GM18873 (cell line): ENCODE measurements at regions not wholly inside any gene's neighbourhood (a gene's known extent, or its start where the extent isn't known, plus 50 kb on each side); places are given as distances from the start of the nearest gene placed in this dataset.

Source experiments
- ATAC-seq: cut with Tn5 transposase; IDR thresholded peaks from one replicate; pipeline ENCODE4 v1.9.1; 2021; ENCODE audit warnings: mild to moderate bottlenecking, moderate library complexity, moderate number of reproducible peaks; ENCODE audit not compliant: unreplicated experiment, low FRiP score

DNA sequence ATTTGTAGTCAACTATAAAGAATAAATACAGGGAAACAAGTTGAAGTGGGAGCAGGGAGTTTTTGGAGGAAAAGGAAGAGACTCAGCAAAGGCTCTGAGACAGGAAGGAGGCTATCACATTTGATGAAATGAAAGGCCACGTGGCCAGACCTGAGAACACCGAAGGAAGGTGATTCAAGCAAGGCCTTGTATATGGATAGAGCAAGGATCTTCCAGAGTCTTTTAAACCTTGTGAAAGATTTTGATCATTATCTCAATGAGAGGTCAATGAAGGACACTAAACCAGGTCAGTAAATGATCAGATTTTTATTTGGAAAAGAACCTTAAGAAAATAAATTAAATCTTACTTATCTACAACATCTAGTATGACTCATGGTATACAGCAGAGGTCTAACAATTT is 523.5 kb downstream of the SLC16A7 start:
- ATAC-seq: no peak

DNA sequence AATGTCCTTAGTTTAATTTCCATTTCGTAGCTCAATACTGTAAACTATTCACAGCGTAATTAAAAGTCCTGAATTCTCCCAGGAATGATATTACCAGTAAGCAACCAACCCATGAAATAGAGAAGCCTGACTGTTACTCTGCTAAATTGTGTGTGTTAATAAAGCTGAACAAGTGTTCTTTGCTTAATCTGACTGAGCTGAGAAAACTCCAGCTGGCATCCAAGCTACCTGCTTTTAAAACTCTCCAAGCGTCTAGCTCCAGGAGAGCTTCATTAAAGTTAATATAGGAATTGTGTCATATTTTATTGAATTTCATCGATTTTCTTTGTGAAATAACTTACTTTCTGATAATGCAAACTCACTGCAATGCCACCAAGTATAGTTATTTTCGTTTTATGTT is 524.4 kb downstream of the SLC16A7 start:
- ATAC-seq: no peak

- ATAC-seq: no peak
Measured at GRCh38 chr12:60123557-60123956, 527.7 kb downstream of the SLC16A7 start.

DNA sequence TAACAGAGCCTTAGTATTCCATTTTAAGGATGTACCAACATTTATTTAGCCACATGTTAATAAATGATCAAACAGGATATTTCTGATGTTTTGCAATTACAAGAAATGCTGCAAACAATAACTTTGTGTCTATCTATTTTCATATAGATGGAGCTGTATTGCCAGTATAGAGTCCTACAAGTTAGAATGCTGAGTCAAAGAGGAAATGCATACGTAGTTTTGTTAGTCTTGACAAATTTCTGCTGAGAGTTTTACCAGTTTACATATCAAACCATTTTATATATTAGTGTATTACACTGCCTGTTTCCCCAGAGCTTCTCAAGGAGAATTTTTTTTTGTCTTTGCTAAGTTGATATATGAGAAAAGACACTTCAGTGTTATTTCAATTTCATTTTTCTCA is 541.7 kb downstream of the SLC16A7 start:
- no peak for ATAC-seq

- no peak for ATAC-seq
Measured at GRCh38 chr12:60138526-60138925, 542.7 kb downstream of the SLC16A7 start.

DNA sequence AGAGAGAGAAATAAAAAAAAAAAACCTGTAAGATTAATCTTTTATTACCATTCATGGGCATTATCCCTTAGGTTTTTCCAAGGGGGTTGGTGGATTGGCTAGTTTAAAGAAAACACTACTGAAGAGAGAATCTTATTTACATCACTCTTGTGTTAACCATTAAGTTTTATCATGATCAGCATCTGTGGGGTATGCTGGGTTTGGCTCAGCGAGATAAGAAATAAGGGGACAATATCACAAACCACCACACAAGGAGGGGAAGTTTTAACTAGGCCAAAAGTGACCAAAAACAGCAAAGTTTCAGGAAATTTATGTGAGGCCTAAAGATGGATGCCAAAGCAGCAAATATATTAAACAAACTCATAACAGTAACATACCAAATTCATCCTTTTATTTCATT is 548.6 kb downstream of the SLC16A7 start:
- no peak for ATAC-seq

DNA sequence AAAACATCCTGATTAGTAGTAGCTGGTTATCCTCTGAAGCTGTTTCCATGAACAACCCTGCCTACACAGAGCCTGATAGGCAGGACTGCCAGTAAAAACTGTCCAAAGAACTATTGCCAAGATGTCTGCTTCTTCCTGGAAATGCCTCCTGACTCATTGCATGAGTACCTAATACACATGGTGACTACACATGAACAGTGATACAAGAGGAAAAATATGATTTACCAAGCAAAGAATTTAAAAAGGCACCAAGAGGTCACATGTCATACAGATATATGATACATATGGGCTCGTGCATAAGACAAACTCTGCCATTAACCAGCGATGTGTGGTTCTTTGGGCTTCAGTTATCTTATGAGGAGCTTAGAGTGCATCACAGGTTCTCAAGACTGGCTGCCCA is 552.3 kb downstream of the SLC16A7 start:
- ATAC-seq: no peak

DNA sequence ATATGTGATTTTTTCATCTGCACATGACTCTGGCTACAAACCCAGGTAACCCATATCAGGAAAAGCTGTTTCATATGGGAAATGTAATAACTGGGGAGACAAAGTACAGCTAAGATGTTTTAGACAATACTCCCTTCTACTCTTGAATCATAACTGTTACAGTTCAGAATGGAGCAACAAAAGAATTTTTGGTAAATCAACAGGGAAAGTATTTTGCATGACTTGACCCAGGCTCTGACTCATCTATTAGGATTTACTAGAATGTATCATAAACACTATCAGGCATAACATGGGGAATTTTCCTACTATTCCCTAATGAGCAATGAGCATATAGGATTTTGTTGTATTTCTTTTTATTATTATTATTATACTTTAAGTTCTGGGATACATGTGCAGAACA is 553.0 kb downstream of the SLC16A7 start:
- no peak for ATAC-seq

DNA sequence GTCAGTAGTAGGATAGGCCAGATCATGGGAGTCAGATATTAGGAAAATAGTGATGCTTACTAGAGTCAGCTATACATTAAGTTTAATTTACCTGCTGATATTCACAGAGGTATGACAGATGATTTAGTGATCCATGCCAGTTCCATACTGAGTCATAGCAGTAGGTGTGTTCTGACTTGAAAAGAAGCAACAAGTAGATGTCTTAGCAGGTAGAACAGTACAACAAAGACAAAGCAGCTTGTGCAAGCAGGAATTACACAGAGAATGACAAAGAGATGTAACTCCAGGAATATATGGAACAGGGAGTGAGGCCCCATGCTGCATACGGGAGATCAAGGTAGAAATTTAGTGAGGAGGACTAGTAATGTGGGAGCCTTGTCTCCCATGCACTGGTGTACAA is 556.9 kb downstream of the SLC16A7 start:
- ATAC-seq: no peak

- no peak for ATAC-seq
Measured at GRCh38 chr12:60159761-60160160, 563.9 kb downstream of the SLC16A7 start.

DNA sequence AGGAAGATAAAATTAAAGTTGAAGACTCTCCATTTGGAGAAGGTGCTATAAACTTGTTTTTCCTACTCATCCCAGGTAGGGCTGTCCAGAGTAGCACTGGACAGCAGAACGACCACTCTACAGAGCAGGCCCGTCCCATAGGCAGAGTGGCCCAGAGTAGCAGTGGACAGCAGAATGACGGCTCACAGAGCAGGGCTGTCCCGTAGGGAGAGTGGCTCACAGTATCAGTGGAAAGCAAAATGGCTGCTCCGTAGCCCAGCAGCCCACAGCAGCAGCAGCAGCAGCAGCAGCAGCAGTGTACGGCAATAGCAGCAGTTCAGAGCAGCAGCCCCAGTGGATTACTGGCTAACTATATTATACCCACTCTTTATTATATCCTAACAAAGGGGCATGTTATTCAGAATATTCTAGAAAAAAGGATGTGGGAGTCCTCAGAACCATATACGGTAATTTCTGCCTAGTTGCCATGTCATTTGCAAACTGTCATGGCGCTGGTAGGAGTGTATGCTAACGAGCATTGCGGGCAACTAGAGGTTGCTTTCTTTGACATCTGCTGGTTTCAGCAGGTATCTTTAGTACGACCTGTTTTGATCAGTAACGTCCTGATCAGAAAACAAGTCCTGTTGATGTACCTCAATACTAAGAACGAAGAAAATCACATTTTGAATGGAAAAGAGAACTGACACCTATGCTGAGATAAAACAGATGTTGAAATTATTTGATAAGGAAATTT is 567.3 kb downstream of the SLC16A7 start:
- no peak for ATAC-seq

DNA sequence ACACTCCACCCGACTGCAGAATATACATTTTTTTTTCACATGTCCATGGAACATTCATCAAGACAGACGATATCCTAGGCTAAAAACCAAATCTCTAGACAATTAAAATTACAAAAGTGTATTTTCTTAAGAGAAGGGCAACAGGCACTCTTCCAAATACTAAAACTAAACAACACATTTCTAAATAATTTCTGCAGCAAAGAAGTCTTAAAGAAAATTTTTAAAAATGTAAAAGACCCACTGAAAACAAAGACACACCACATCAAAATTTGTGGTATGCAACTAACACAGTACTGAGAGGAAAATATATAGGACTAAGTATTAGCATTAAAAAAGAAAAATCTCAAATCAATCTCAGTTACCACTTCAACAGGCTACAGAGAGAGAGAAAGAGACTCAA is 570.0 kb downstream of the SLC16A7 start:
- ATAC-seq: no peak

- no peak for ATAC-seq
Measured at GRCh38 chr12:60168441-60168840, 572.6 kb downstream of the SLC16A7 start.

- no peak for ATAC-seq
Measured at GRCh38 chr12:60169904-60170303, 574.1 kb downstream of the SLC16A7 start.

- no peak for ATAC-seq
Measured at GRCh38 chr12:60172266-60173211, 576.7 kb downstream of the SLC16A7 start.

- ATAC-seq: no peak
Measured at GRCh38 chr12:60173224-60174170, 577.7 kb downstream of the SLC16A7 start.

GRCh38 chr12:60174476-60174875 is 578.6 kb downstream of the SLC16A7 start:
- ATAC-seq: no peak

GRCh38 chr12:60174941-60175340 is 579.1 kb downstream of the SLC16A7 start:
- no peak for ATAC-seq

DNA sequence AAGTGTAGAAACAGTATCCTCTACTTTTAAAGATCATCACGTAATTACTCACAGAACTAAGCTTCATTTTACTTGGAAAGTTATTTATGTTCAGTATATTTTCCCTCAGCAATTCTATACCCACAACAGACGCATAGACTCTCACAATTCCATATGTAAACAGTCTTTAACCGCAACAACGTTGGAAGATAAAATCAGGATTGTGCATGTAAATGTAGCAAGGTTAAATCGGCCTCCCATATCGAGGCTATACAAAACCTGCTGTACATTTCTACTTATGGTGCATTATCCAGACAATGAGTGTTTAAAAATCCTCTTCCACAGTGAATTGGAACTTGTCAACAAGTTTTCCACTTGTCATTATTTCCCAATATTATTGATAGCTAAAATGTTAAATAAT is 581.1 kb downstream of the SLC16A7 start:
- no peak for ATAC-seq

DNA sequence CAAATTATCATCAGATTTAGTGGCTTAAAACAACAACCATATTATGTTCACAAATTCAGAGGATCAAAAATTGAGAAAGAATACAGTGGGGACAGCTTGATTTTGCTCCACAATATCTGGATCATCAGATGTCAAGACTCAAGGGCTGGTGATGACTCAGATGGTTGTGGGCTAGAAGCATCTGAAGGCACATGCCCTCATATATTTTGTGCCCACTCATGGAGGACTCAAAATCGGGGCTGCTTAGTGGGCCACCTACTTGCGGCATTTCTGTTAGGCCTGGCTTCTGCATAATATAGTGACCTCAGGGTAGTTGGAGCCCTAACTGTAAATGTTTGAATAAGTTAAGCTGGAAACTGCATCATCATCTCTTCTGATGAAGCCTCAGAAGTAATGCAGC is 584.5 kb downstream of the SLC16A7 start:
- ATAC-seq: no peak

DNA sequence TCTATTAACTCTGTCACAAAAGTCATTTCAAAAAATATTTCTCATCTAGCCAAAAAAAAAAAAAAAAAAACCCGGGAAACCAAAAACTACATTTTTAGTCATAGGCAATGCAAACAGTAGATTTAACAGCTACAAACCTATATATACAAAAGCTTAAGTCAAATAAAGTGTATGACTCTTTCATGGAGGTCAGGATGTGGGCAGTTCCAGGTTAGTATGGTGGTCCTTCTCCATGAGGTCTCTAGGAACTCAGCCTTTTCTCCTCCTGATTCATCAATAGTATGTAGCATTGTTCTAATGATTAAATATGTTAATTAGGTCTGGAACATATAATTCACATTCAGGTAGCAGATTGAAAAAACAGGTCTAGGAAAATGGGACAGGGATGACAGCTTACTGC is 586.5 kb downstream of the SLC16A7 start:
- no peak for ATAC-seq
